NT2/D1 (cell line): ENCODE measurements at regions not wholly inside any gene's neighbourhood (a gene's known extent, or its start where the extent isn't known, plus 50 kb on each side); places are given as distances from the start of the nearest gene placed in this dataset.

ENCODE experiments used
- SUZ12 ChIP-seq: IDR thresholded peaks from 2 replicates; pipeline ENCODE4 v1.6.1; 2011; ENCODE audit not compliant: insufficient read length, insufficient read depth; ENCODE audit errors: extremely low read depth
- YY1 ChIP-seq: IDR thresholded peaks from 2 replicates; pipeline ENCODE4 v1.6.1; 2011; ENCODE audit not compliant: insufficient read length, insufficient read depth
- ZNF274 ChIP-seq: IDR thresholded peaks from 2 replicates; pipeline ENCODE4 v1.6.1; 2011; ENCODE audit warnings: mild to moderate bottlenecking, low read depth, low read length

DNA sequence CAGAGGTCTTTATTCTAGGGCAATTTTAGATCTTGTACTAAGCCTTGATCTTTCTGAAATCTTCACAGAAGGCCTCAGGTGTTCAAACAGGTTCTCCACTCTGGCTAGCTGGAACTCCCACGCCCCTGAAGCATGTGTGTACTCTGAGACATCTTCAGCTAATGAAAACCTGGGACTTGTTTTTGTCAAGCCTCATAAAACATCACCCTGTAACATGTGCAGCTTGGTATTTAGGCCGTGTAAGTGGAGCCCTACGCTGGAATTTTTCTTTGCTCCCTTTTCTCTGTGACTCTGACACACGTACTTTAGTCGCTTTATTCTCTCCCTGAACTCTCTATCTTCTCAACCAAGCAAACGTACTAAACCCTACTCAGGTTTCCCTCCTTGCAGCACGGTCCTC lies 701.9 kb upstream of the ZP4 start:
- no peak for TF ChIP-seq ZNF274
- no peak for TF ChIP-seq YY1
- TF ChIP-seq SUZ12: no peak
